Fibroblast of peridontal ligament (primary cell): ENCODE measurements at regions not wholly inside any gene's neighbourhood (a gene's known extent, or its start where the extent isn't known, plus 50 kb on each side); places are given as distances from the start of the nearest gene placed in this dataset.
"Not testable (repeated sequence)": the region's sequence is repeated elsewhere in the genome, so short reads cannot be mapped to it uniquely, and the experiment has no call there.

Experiments
- DNase-seq: peaks from one replicate; pipeline ENCODE4 v3.0.0-alpha.2; 2010; ENCODE audit errors: extremely low read depth

GRCh38 chr14:83899706-83900105 lies 1630.2 kb upstream of the FLRT2 start:
- no peak for DNase-seq

DNA sequence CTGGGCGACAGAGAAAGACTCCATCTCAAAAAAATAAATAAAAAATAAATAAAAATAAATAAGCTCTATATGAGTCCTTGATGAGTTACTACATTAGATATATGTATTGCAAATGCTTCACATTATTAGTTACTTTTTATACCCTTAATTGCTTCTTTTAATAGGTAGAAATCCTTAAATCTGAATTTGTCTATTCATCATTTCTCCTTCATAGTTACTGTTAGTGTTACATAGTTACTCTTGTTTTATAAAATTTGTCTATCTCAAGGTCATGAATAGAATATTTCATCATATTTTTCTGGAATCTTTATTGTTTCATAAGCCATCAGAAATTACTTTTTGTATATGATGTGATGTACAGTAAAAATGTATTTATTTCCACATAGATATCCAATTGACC lies 1624.8 kb upstream of the FLRT2 start:
- DNase-seq: no peak

DNA sequence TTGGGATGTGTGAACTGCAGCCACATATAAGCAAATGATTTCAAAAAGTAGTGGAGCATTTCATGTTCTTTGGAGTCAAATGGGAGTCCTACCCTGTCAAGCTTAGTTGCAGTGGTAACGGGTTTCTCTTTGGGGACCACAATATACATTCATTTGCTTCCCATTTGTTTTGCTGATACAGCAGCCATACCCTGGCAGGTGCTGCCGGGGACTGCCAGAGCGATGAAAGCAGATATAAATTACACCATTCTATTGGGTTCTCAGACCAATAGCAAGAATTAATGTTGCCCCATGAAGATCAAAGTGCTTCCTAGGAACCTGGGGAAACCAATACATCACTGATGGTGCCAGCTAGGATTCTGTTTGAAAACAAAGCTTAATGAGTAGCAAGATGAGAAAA lies 1621.5 kb upstream of the FLRT2 start:
- DNase-seq: no peak

GRCh38 chr14:83909507-83909906 lies 1620.4 kb upstream of the FLRT2 start:
- no peak for DNase-seq

- DNase-seq: no peak
These were observed 1617.8 kb upstream of the FLRT2 start for GRCh38 chr14:83912032-83912642.

GRCh38 chr14:83913476-83913875 lies 1616.5 kb upstream of the FLRT2 start:
- no peak for DNase-seq

- no peak for DNase-seq
These were observed 1611.4 kb upstream of the FLRT2 start for GRCh38 chr14:83918546-83918945.

- not testable (repeated sequence) for DNase-seq
These were observed 1610.3 kb upstream of the FLRT2 start for GRCh38 chr14:83919675-83920074.

GRCh38 chr14:83923842-83924241 lies 1606.1 kb upstream of the FLRT2 start:
- DNase-seq: no peak

DNA sequence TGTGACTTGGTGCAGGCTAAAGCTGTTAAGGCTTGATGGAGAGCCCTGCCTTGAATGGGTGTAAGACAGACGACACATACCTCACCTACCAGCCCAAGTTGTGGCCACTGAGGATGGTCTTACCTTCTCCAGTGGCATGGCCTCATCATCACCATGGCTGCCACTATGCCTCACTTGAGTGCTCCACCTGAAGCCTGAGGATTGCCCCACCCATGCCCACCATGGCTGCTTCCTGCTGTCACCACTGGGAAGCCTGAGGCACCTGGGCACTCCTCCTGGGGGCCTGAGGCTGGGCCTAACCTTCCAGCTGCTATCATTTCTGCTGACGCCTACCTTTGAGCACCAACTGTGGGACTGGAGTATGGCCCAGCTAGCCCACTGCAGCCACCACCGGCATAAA lies 1605.7 kb upstream of the FLRT2 start:
- no peak for DNase-seq

- DNase-seq: peak; percentile 2
These were observed 1589.7 kb upstream of the FLRT2 start for GRCh38 chr14:83940253-83940652.

DNA sequence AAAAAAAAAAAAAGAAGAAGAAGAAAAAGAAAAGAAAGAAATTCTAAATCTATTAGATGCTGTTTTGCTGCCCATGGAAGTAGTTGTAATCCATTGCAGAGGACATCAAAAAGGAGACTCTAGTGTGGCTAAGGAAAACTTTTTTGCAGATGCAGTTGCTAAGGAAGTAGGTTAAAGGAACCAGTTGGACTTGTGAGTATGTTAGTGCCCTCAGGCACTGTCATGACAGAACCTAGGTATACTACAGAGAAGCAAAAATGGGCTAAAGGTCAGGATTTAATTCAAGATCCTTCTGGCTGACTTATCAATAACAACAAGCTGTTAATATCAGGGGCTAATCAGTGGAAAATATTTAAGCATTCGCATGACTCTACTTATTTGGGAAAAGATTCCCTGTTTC lies 1571.6 kb upstream of the FLRT2 start:
- DNase-seq: no peak

GRCh38 chr14:83960832-83961512 lies 1569.0 kb upstream of the FLRT2 start:
- no peak for DNase-seq

- DNase-seq: no peak
These were observed 1559.9 kb upstream of the FLRT2 start for GRCh38 chr14:83969998-83970397.

- DNase-seq: no peak
These were observed 1557.3 kb upstream of the FLRT2 start for GRCh38 chr14:83972631-83973030.

- no peak for DNase-seq
These were observed 1555.2 kb upstream of the FLRT2 start for GRCh38 chr14:83974647-83975163.

- no peak for DNase-seq
These were observed 1554.5 kb upstream of the FLRT2 start for GRCh38 chr14:83975435-83975834.

GRCh38 chr14:83975841-83976770 lies 1553.8 kb upstream of the FLRT2 start:
- DNase-seq: no peak

DNA sequence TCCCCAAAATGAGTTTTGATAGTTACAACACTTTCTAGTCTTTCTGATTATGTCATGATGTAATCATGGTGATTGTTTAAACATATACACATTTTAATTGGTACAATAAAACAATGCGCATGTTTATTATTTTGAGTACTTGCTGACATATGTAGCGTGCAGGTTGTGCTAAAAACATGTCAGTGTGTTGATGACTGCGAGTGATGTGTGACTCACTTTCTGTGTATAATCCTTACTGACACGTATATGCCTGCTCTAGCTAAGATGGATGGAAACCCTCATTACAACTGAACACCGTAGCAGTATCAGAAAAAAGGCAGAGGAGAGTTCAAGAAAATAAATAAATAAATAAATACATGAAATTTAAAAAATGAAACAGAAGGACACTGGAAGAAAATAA lies 1552.4 kb upstream of the FLRT2 start:
- no peak for DNase-seq

GRCh38 chr14:83981676-83982258 lies 1548.2 kb upstream of the FLRT2 start:
- DNase-seq: not testable (repeated sequence)

GRCh38 chr14:83988275-83988674 lies 1541.7 kb upstream of the FLRT2 start:
- peak; percentile 50 for DNase-seq

- no peak for DNase-seq
These were observed 1538.3 kb upstream of the FLRT2 start for GRCh38 chr14:83991666-83992065.
